Activated B cell treated with CpG ODN at 0.5 μM for 24 hours (primary cell): ENCODE measurements at regions not wholly inside any gene's neighbourhood (a gene's known extent, or its start where the extent isn't known, plus 50 kb on each side); places are given as distances from the start of the nearest gene placed in this dataset.

Experiments
- ATAC-seq: fragments of 200-7000 bp; cut with Tn5 transposase; one replicate; pipeline ENCODE4 v1.10.0; 2021; ENCODE audit warnings: low read depth, mild to moderate bottlenecking, moderate library complexity
- CTCF ChIA-PET: fragments of 350-600 bp; sonication (Branson Sonifier 250); formaldehyde crosslinking; loops from one replicate; lab custom pipeline; 2021; ENCODE audit warnings: antibody characterized with exemption; lab: Charles Lee
- POLR2A ChIA-PET: fragments of 350-600 bp; sonication (Branson Sonifier 250); formaldehyde crosslinking; loops from one replicate; lab custom pipeline; 2021; ENCODE audit warnings: antibody characterized with exemption; lab: Charles Lee
- DNase-seq: peaks from one replicate; pipeline ENCODE4 v3.0.0; 2022
- H3K27ac Mint-ChIP-seq: one replicate; pipeline ENCODE4 v1.8.0; 2020; ENCODE audit warnings: mixed read lengths
- H3K27me3 Mint-ChIP-seq: one replicate; pipeline ENCODE4 v1.8.0; 2021; ENCODE audit warnings: mixed read lengths
- H3K36me3 Mint-ChIP-seq: one replicate; pipeline ENCODE4 v1.8.0; 2021; ENCODE audit warnings: low read depth, mixed read lengths
- H3K4me1 Mint-ChIP-seq: one replicate; pipeline ENCODE4 v1.8.0; 2021; ENCODE audit warnings: mixed read lengths
- H3K4me3 Mint-ChIP-seq: one replicate; pipeline ENCODE4 v1.8.0; 2020; ENCODE audit warnings: mild to moderate bottlenecking, mixed read lengths
- H3K9me3 Mint-ChIP-seq: one replicate; pipeline ENCODE4 v1.8.0; 2020; ENCODE audit warnings: mixed read lengths
- intact Hi-C: fragments of 100-400 bp; cut with micrococcal nuclease; formaldehyde crosslinking; loops from one replicate; pipeline ENCODE4 v1.15.1; 2024
- TF ChIP-seq, protein P1 (sequence below): fragments of 200-600 bp; IDR thresholded peaks from one replicate; pipeline ENCODE4 v1.8.0; 2022; ENCODE audit warnings: antibody characterized with exemption, mild to moderate bottlenecking

DNA sequence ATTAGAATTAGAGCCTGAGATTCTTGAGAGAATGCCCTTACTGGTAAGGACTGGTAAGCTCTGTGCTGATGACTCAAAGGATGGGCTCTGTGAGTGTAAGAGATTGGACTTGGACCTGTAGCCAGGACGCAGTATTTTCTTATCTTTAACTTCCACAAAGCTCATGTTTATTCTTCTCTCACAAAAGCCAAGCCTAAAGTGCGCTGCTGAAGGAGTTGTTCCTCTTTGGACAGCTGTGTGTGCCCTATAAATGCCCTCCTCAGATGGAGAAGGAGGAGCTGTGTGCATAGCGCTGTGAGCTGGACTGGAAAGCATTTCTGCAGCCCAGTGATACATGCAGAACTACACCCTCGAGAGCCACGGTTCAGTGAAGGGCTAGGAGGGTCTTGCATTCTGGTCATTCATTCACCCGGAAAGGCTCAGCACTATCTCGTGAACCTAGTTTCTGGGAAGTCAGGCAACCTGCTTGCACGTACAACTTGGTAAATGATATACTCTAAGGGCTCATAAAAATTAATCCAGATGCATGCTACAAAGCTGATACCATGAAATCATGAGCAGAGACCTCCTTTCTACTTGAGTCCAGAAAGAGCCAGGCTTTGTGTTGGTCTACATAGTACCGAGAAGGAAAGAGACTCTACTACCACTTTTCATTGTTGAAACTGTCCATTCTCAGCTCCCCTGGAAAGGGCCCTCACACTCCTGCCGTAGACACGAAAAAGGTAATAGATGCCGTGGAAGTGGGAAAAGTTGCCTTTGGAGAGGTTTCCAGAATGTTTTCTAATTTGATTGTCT is 103.0 kb upstream of the TBL1XR1 start:
- Mint-ChIP-seq H3K4me1 (peaks cover 17% of the 10 kb centered on the region), H3K27ac (peak overlapping the region; percentile 53), H3K27me3 (no peaks in the 10 kb centered on the region), H3K36me3 (no peaks in the 10 kb centered on the region), H3K4me3 (no peak overlapping the region), H3K9me3 (no peaks in the 10 kb centered on the region)
- ChIA-PET POLR2A (interaction anchor here (0.8 to 1.6 kb wide), 5 partner anchors 17 to 103 kb away, joined by 3 to 8 read pairs (median 5); partner anchors contain the start of gene TBL1XR1), CTCF (no interaction called here)
- ATAC-seq: peak; percentile 77
- DNase-seq: no peak
- TF ChIP-seq, protein P1, sequence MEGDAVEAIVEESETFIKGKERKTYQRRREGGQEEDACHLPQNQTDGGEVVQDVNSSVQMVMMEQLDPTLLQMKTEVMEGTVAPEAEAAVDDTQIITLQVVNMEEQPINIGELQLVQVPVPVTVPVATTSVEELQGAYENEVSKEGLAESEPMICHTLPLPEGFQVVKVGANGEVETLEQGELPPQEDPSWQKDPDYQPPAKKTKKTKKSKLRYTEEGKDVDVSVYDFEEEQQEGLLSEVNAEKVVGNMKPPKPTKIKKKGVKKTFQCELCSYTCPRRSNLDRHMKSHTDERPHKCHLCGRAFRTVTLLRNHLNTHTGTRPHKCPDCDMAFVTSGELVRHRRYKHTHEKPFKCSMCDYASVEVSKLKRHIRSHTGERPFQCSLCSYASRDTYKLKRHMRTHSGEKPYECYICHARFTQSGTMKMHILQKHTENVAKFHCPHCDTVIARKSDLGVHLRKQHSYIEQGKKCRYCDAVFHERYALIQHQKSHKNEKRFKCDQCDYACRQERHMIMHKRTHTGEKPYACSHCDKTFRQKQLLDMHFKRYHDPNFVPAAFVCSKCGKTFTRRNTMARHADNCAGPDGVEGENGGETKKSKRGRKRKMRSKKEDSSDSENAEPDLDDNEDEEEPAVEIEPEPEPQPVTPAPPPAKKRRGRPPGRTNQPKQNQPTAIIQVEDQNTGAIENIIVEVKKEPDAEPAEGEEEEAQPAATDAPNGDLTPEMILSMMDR: no peak
- intact Hi-C loops: loop anchor here (2.0 kb wide), 1 partner anchor 15 kb away; no protein-coding TSS in a partner anchor

DNA sequence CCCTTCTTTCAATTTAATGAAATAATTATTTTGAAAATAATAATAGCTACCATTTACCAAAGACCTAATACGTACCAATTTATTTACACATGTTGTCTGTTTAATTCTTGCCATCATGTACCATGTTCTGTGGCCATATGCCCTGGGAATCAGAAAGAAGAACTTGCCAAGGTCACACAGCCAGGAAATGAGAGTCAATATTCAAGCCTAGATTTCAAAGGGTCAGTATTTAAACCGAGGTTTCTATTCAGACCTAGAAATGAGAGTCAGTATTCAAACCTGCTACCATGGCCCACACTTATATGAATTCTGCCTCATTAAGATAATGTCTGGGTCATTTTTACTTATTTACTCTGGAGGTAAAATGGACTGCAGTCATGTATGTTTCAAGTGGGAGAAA is 103.6 kb upstream of the TBL1XR1 start:
- CTCF ChIA-PET: no interaction called here
- no peaks in the 10 kb centered on the region for H3K27me3 Mint-ChIP-seq
- TF ChIP-seq, protein P1: no peak
- H3K4me1 Mint-ChIP-seq: peaks cover 17% of the 10 kb centered on the region
- H3K27ac Mint-ChIP-seq: no peak overlapping the region
- POLR2A ChIA-PET: interaction anchor here (0.8 to 1.5 kb wide), 2 partner anchors 50 to 103 kb away, joined by 5 to 8 read pairs; partner anchors contain the start of gene TBL1XR1
- H3K4me3 Mint-ChIP-seq: no peak overlapping the region
- intact Hi-C loops: loop anchor here (2.0 kb wide), 1 partner anchor 16 kb away; no protein-coding TSS in a partner anchor
- ATAC-seq: no peak
- H3K9me3 Mint-ChIP-seq: no peaks in the 10 kb centered on the region
- no peaks in the 10 kb centered on the region for H3K36me3 Mint-ChIP-seq
- no peak for DNase-seq

DNA sequence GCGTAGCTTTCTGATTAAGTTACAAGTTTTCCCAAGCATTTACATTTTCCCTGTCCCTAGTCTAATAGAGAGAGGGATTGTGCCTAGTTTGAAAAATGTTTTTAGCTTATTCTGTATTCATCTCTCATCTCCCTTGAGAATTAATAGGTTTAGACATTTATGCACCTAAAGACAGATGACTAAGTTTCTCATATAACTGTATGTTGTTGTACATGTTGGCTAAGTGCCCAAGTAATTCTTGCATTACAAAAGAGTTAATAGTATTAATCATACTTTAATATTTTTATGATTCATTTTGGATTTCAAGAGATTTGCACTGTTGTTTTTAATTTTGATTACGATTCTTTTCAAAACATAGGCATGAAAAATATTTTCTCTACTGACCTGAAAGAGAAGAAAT is 109.0 kb upstream of the TBL1XR1 start:
- Mint-ChIP-seq H3K27ac (no peak overlapping the region), H3K36me3 (no peaks in the 10 kb centered on the region), H3K4me1 (peaks cover 7% of the 10 kb centered on the region), H3K4me3 (no peak overlapping the region), H3K27me3 (no peaks in the 10 kb centered on the region), H3K9me3 (no peaks in the 10 kb centered on the region)
- CTCF ChIA-PET: no interaction called here
- ATAC-seq (no peak), DNase-seq (no peak)
- POLR2A ChIA-PET: interaction anchor here (0.6 to 1.5 kb wide), 2 partner anchors 25 to 105 kb away, joined by 4 to 7 read pairs; no protein-coding TSS in a partner anchor
- TF ChIP-seq, protein P1: no peak
- intact Hi-C loops: loop anchor here (2.0 kb wide), 1 partner anchor 15 kb away; no protein-coding TSS in a partner anchor

DNA sequence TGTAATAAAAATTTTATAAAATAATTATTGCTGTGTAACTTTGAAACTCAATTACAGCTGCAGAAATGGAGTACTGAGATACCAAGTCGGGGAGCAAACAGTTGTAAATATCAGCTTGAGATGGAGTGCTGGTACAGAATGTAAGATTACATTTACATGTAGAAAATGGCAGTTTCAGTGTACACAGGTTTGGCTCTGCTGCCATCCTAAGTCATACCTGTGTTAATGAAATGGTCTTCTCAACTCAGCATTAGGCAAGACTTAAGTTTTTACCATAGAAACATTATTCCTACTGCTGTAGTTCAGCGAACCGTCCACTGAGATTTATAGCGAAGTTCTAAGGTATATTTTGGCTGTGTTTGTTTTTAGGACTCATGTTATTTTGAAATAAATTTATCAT is 110.1 kb upstream of the TBL1XR1 start:
- Mint-ChIP-seq H3K9me3 (no peaks in the 10 kb centered on the region), H3K27me3 (no peaks in the 10 kb centered on the region), H3K4me1 (peaks cover 4% of the 10 kb centered on the region), H3K27ac (no peak overlapping the region), H3K36me3 (no peaks in the 10 kb centered on the region), H3K4me3 (no peak overlapping the region)
- ChIA-PET POLR2A (no interaction called here), CTCF (no interaction called here)
- TF ChIP-seq, protein P1: no peak
- ATAC-seq (no peak), DNase-seq (no peak)
- intact Hi-C loops: loop anchor here (2.0 kb wide), 1 partner anchor 13 kb away; no protein-coding TSS in a partner anchor

DNA sequence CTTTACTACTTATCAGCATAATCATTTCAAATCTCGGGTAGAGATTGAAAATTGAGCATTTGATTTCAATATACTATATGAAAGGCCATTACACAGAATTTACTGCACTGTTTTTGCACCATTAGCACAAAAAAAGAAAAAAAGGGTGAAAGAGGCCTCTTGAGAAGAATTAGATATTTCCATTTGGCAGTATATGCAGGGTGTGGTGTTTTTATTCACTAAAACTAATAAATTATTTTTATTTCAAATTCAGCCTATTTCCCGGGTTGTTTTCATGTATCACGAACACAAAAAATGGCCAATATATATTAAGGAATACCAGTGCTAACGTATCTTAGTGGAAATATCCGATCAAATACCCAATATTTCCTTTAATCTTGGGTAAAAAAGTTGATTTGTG is 110.5 kb upstream of the TBL1XR1 start:
- ATAC-seq: no peak
- DNase-seq: no peak
- Mint-ChIP-seq H3K9me3 (no peaks in the 10 kb centered on the region), H3K27ac (no peak overlapping the region), H3K36me3 (no peaks in the 10 kb centered on the region), H3K27me3 (no peaks in the 10 kb centered on the region), H3K4me3 (no peak overlapping the region), H3K4me1 (peaks cover 4% of the 10 kb centered on the region)
- TF ChIP-seq, protein P1: no peak
- intact Hi-C loops: loop anchor here (2.0 kb wide), 1 partner anchor 13 kb away; no protein-coding TSS in a partner anchor
- POLR2A ChIA-PET: no interaction called here
- CTCF ChIA-PET: no interaction called here
